H9 (cell line): ENCODE measurements at regions not wholly inside any gene's neighbourhood (a gene's known extent, or its start where the extent isn't known, plus 50 kb on each side); places are given as distances from the start of the nearest gene placed in this dataset.

Experiments used
- DNase-seq: peaks from one replicate; pipeline ENCODE4 v3.0.0-alpha.2; 2017
- H2AFZ ChIP-seq: one replicate; pipeline ENCODE4 v1.6.1; 2013; ENCODE audit warnings: mild to moderate bottlenecking, low read length, control low read depth, moderate library complexity
- H2AK5ac ChIP-seq: 2 replicates; pipeline ENCODE4 v1.6.1; 2013; ENCODE audit warnings: low read length, control low read depth, mixed read lengths; ENCODE audit not compliant: insufficient read length
- H2BK120ac ChIP-seq: one replicate; pipeline ENCODE4 v1.6.1; 2013; ENCODE audit warnings: low read depth, mild to moderate bottlenecking, low read length, control low read depth, inconsistent platforms; ENCODE audit not compliant: poor library complexity, severe bottlenecking
- H2BK12ac ChIP-seq: 2 replicates; pipeline ENCODE4 v1.6.1; 2013; ENCODE audit warnings: low read length, control low read depth, mixed read lengths, low read depth; ENCODE audit not compliant: insufficient read length
- H2BK15ac ChIP-seq: 2 replicates; pipeline ENCODE4 v1.6.1; 2013; ENCODE audit warnings: low read depth, low read length, control low read depth
- H2BK20ac ChIP-seq: one replicate; pipeline ENCODE4 v1.6.1; 2013; ENCODE audit warnings: low read depth, mild to moderate bottlenecking, low read length, control low read depth, inconsistent platforms; ENCODE audit not compliant: poor library complexity, severe bottlenecking
- H2BK5ac ChIP-seq: 2 replicates; pipeline ENCODE4 v1.6.1; 2013; ENCODE audit warnings: low read length, control low read depth, mixed read lengths; ENCODE audit not compliant: insufficient read length
- H3K14ac ChIP-seq: 2 replicates; pipeline ENCODE4 v1.6.1; 2013; ENCODE audit warnings: low read length, control low read depth; ENCODE audit not compliant: insufficient read depth
- H3K18ac ChIP-seq: 2 replicates; pipeline ENCODE4 v1.6.1; 2013; ENCODE audit warnings: low read depth, mild to moderate bottlenecking, mixed read lengths, low read length, control low read depth; ENCODE audit not compliant: insufficient read length
- H3K23ac ChIP-seq: 2 replicates; pipeline ENCODE4 v1.6.1; 2013; ENCODE audit warnings: low read length, control low read depth, mixed read lengths, low read depth; ENCODE audit not compliant: insufficient read length
- H3K23me2 ChIP-seq: 2 replicates; pipeline ENCODE4 v1.6.1; 2013; ENCODE audit warnings: low read depth, mild to moderate bottlenecking, mixed read lengths, low read length, control low read depth; ENCODE audit not compliant: insufficient read length, poor library complexity, severe bottlenecking
- H3K27ac ChIP-seq: 2 replicates; pipeline ENCODE4 v1.5.1; 2013; ENCODE audit warnings: low read length, control low read depth, mixed read lengths, low read depth; ENCODE audit not compliant: insufficient read length
- H3K27me3 ChIP-seq: 2 replicates; pipeline ENCODE4 v1.6.1; 2013; ENCODE audit warnings: low read length, control low read depth, inconsistent platforms; ENCODE audit not compliant: insufficient read depth
- H3K4ac ChIP-seq: 2 replicates; pipeline ENCODE4 v1.6.1; 2013; ENCODE audit warnings: low read depth, mild to moderate bottlenecking, control low read depth, inconsistent platforms, low read length, moderate library complexity
- H3K4me1 ChIP-seq: 2 replicates; pipeline ENCODE4 v1.6.1; 2013; ENCODE audit warnings: low read length, control low read depth, inconsistent platforms; ENCODE audit not compliant: insufficient read depth
- H3K4me2 ChIP-seq: 2 replicates; pipeline ENCODE4 v1.6.1; 2013; ENCODE audit warnings: low read length, control low read depth, mixed read lengths; ENCODE audit not compliant: insufficient read length, insufficient read depth
- H3K56ac ChIP-seq: 2 replicates; pipeline ENCODE4 v1.6.1; 2013; ENCODE audit warnings: low read depth, mild to moderate bottlenecking, mixed read lengths, low read length, control low read depth; ENCODE audit not compliant: insufficient read length
- H3K79me1 ChIP-seq: 2 replicates; pipeline ENCODE4 v1.6.1; 2013; ENCODE audit warnings: low read depth, mild to moderate bottlenecking, moderate library complexity, low read length, control low read depth, inconsistent platforms; ENCODE audit not compliant: insufficient read depth, poor library complexity, severe bottlenecking
- H3K79me2 ChIP-seq: 2 replicates; pipeline ENCODE4 v1.6.1; 2013; ENCODE audit warnings: low read length, control low read depth, inconsistent platforms; ENCODE audit not compliant: insufficient read depth
- H3K9ac ChIP-seq: 2 replicates; pipeline ENCODE4 v1.6.1; 2013; ENCODE audit warnings: low read length, control low read depth, mixed read lengths; ENCODE audit not compliant: insufficient read length; ENCODE audit errors: extremely low read depth
- H3K9me3 ChIP-seq: one replicate; pipeline ENCODE4 v1.6.1; 2013; ENCODE audit warnings: low read depth, low read length, inconsistent platforms; ENCODE audit not compliant: control insufficient read depth
- H3T11ph ChIP-seq: one replicate; pipeline ENCODE4 v1.6.1; 2013; ENCODE audit warnings: mild to moderate bottlenecking, low read length, control low read depth, inconsistent platforms
- H4K20me1 ChIP-seq: one replicate; pipeline ENCODE4 v1.6.1; 2013; ENCODE audit not compliant: control insufficient read depth, insufficient read length, insufficient read depth
- H4K5ac ChIP-seq: 2 replicates; pipeline ENCODE4 v1.6.1; 2013; ENCODE audit warnings: low read depth, mild to moderate bottlenecking, mixed read lengths, low read length, control low read depth; ENCODE audit not compliant: insufficient read length
- H4K8ac ChIP-seq: replicated peaks from 2 replicates; pipeline ENCODE4 v1.6.1; 2013; ENCODE audit warnings: low read length, control low read depth, mixed read lengths, low read depth; ENCODE audit not compliant: insufficient read length
- H4K91ac ChIP-seq: 2 replicates; pipeline ENCODE4 v1.6.1; 2013; ENCODE audit warnings: low read depth, mild to moderate bottlenecking, moderate library complexity, mixed read lengths, low read length, control low read depth; ENCODE audit not compliant: insufficient read length
- H3K27ac Mint-ChIP-seq, 3 experiments: 2 replicates in 2 of 3; 3 replicates in 1 of 3; pipeline ENCODE4 v1.8.0; 2020 to 2021; ENCODE audit warnings: mixed read lengths in 3 of 3, mild to moderate bottlenecking in 1 of 3, moderate library complexity in 1 of 3
- H3K27me3 Mint-ChIP-seq: 2 replicates; pipeline ENCODE4 v1.8.0; 2021; ENCODE audit warnings: low read depth, mild to moderate bottlenecking, moderate library complexity, mixed read lengths
- H3K36me3 Mint-ChIP-seq, 3 experiments: 2 replicates in 2 of 3; 3 replicates in 1 of 3; pipeline ENCODE4 v1.8.0; 2020 to 2021; ENCODE audit warnings: low read depth in 3 of 3, mixed read lengths in 3 of 3; ENCODE audit not compliant: insufficient read depth in 1 of 3
- H3K4me1 Mint-ChIP-seq, 2 experiments: 2 replicates each; pipeline ENCODE4 v1.8.0; 2020; ENCODE audit warnings: mixed read lengths in 2 of 2
- H3K4me3 Mint-ChIP-seq, 2 experiments: 2 replicates in 1 of 2; 3 replicates in 1 of 2; pipeline ENCODE4 v1.8.0; 2020 to 2021; ENCODE audit warnings: mild to moderate bottlenecking in 2 of 2, mixed read lengths in 2 of 2, moderate library complexity in 1 of 2
- H3K9me3 Mint-ChIP-seq, 2 experiments: 2 replicates in 1 of 2; 3 replicates in 1 of 2; pipeline ENCODE4 v1.8.0; 2020; ENCODE audit warnings: mild to moderate bottlenecking in 2 of 2, mixed read lengths in 2 of 2, moderate library complexity in 1 of 2
- CTCF ChIP-seq: fragments of 200-600 bp; sonication (generic); conservative IDR thresholded peaks from 3 replicates; pipeline ENCODE4 v1.8.0; 2021; ENCODE audit warnings: antibody characterized with exemption, mild to moderate bottlenecking
- WGBS: extraction: QIAGEN DNeasy Blood & Tissue Kit; methylation state at CpG from one replicate; pipeline ENCODE4 v1.1.7; 2013; ENCODE audit warnings: missing lambda C conversion rate, low lambda C conversion rate, mixed read lengths; ENCODE audit not compliant: insufficient read length; ENCODE audit errors: extremely low coverage; 5-methylcytosine and 5-hydroxymethylcytosine counted together

- H3K4me1 Mint-ChIP-seq: peaks cover 34 to 41% of the 10 kb centered on the region in 2 experiments
- no peak overlapping the region for H4K5ac ChIP-seq
- no peaks in the 10 kb centered on the region for H3K27me3 ChIP-seq
- no peaks in the 10 kb centered on the region for H3K9me3 Mint-ChIP-seq
- H3K9me3 ChIP-seq: no peaks in the 10 kb centered on the region
- H3K4me3 Mint-ChIP-seq: no peak overlapping the region
- no peaks in the 10 kb centered on the region; a peak in 1 of 7 replicates for H3K36me3 Mint-ChIP-seq
- WGBS: no CpG with 5 or more reads among the region's 7 CpGs
- H2AFZ ChIP-seq: no peak overlapping the region
- no peak for TF ChIP-seq CTCF
- no peak overlapping the region for H3K27ac ChIP-seq
- H2BK20ac ChIP-seq: no peak overlapping the region
- no peak overlapping the region for H2BK12ac ChIP-seq
- no peaks in the 10 kb centered on the region for H3K79me1 ChIP-seq
- no peak overlapping the region for H3K18ac ChIP-seq
- no peak overlapping the region for H3K4me2 ChIP-seq
- H4K20me1 ChIP-seq: no peaks in the 10 kb centered on the region
- no peak overlapping the region for H2BK15ac ChIP-seq
- H3K14ac ChIP-seq: no peak overlapping the region
- H3K27ac Mint-ChIP-seq: peak overlapping the region in 1 of 3 experiments; percentile 5; a peak in 2 of 7 replicates
- no peak overlapping the region for H3K56ac ChIP-seq
- H3K27me3 Mint-ChIP-seq: no peaks in the 10 kb centered on the region
- no peak overlapping the region for H4K8ac ChIP-seq
- H2BK5ac ChIP-seq: no peak overlapping the region
- no peaks in the 10 kb centered on the region for H3K23me2 ChIP-seq
- no peak overlapping the region for H4K91ac ChIP-seq
- H3K4me1 ChIP-seq: no peaks in the 10 kb centered on the region
- no peak overlapping the region for H3K23ac ChIP-seq
- H3T11ph ChIP-seq: no peak overlapping the region
- no peak overlapping the region for H2AK5ac ChIP-seq
- DNase-seq: no peak
- no peak overlapping the region for H2BK120ac ChIP-seq
- no peak overlapping the region for H3K4ac ChIP-seq
- H3K79me2 ChIP-seq: no peaks in the 10 kb centered on the region; the same call in 1 of the 2 replicates
- H3K9ac ChIP-seq: no peak overlapping the region
Observed at GRCh38 chr6:149231778-149232177, 85.7 kb upstream of the TAB2 start.
